ENCODE measurements at regions not wholly inside any gene's neighbourhood (a gene's known extent, or its start where the extent isn't known, plus 50 kb on each side); places are given as distances from the start of the nearest gene placed in this dataset.
"Not testable (repeated sequence)": the region's sequence is repeated elsewhere in the genome, so short reads cannot be mapped to it uniquely, and the experiment has no call there.

- DNase-seq, result no peak
Measured at GRCh38 chr17:33950061-33950460, 305.0 kb upstream of the CCL2 start.

GRCh38 chr17:33952425-33952824 lies 302.7 kb upstream of the CCL2 start:
- DNase-seq, result no peak

- DNase-seq, result no peak
Measured at GRCh38 chr17:33954597-33954996, 300.5 kb upstream of the CCL2 start.

- no peak for DNase-seq
Measured at GRCh38 chr17:33955461-33955860, 299.6 kb upstream of the CCL2 start.

- not testable (repeated sequence) for DNase-seq
Measured at GRCh38 chr17:33959098-33959497, 296.0 kb upstream of the CCL2 start.

GRCh38 chr17:33962857-33963655 lies 292.0 kb upstream of the CCL2 start:
- no peak for DNase-seq

GRCh38 chr17:33964344-33964979 lies 290.6 kb upstream of the CCL2 start:
- DNase-seq, result no peak

- DNase-seq, result no peak
Measured at GRCh38 chr17:33966410-33967059, 288.6 kb upstream of the CCL2 start.

- DNase-seq, result no peak
Measured at GRCh38 chr17:33967608-33968349, 287.3 kb upstream of the CCL2 start.

- DNase-seq, result no peak
Measured at GRCh38 chr17:33968350-33969044, 286.6 kb upstream of the CCL2 start.

- DNase-seq, result no peak
Measured at GRCh38 chr17:33970279-33970678, 284.8 kb upstream of the CCL2 start.

- DNase-seq, result no peak
Measured at GRCh38 chr17:33972763-33973162, 282.3 kb upstream of the CCL2 start.

- no peak for DNase-seq
Measured at GRCh38 chr17:33973491-33973890, 281.6 kb upstream of the CCL2 start.

- DNase-seq, result no peak
Measured at GRCh38 chr17:33974276-33974675, 280.8 kb upstream of the CCL2 start.

GRCh38 chr17:33976831-33977230 lies 278.3 kb upstream of the CCL2 start:
- DNase-seq, result no peak

- DNase-seq, result no peak
Measured at GRCh38 chr17:33977729-33978514, 277.2 kb upstream of the CCL2 start.

GRCh38 chr17:33978889-33979288 lies 276.2 kb upstream of the CCL2 start:
- no peak for DNase-seq

GRCh38 chr17:33980193-33980592 lies 274.9 kb upstream of the CCL2 start:
- DNase-seq, result no peak

- no peak for DNase-seq
Measured at GRCh38 chr17:33981711-33982601, 273.1 kb upstream of the CCL2 start.

GRCh38 chr17:33982909-33983308 lies 272.2 kb upstream of the CCL2 start:
- no peak for DNase-seq

Data from stimulated activated CD4-positive, alpha-beta T cell treated with anti-CD3 and anti-CD28 coated beads, Interleukin-2, amount 100 ng/mL, for 48 hours (primary cell).